GM18502 (cell line): ENCODE measurements at regions not wholly inside any gene's neighbourhood (a gene's known extent, or its start where the extent isn't known, plus 50 kb on each side); places are given as distances from the start of the nearest gene placed in this dataset.
A peak's percentile ranks its signal among the peaks of the same experiment; 100 is the strongest.
"Not testable (repeated sequence)": the region's sequence is repeated elsewhere in the genome, so short reads cannot be mapped to it uniquely, and the experiment has no call there.

ENCODE experiments used
- ATAC-seq: cut with Tn5 transposase; IDR thresholded peaks from one replicate; pipeline ENCODE4 v1.9.1; 2021; ENCODE audit warnings: mild to moderate bottlenecking; ENCODE audit not compliant: unreplicated experiment, poor library complexity

DNA sequence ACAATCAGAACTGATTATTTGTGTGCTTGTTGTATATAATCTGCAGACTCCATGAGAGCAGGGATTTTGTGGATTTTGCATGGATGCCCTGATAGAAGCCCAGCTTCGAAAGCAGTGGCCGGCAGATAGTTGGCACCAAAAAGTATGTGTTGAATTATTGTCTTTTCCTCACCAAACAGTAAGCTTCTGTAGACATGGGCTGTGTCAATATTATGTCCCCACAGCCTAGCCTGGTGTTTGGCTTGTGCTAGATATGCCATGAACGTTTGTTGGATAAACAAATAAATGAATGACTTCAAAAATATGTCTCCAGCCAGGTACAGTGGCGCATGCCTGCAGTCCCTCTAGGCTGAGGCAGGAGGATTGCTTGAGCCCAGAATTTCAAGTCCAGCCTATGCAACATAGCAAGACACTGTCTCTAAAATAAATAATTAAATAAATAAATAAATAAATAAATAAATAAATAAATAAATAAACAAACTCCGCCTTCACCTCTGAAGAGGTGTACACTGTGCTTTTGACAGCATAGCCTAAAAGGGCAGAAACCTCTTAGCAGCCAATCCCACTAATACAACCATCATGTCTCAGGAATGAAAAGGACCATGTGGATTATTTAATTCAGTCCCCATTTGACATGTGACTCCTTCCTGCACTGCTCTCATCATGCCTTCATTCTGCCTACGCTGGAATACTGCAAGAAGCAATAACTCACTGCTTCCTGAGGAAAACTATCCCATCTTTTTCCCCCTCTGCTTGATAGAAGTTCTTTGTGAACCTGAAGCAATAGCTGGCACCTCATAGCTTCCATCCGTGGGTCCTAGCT lies 335.2 kb downstream of the FBXW7 start:
- no peak for ATAC-seq

GRCh38 chr4:152197211-152197610 lies 338.7 kb downstream of the FBXW7 start:
- no peak for ATAC-seq

DNA sequence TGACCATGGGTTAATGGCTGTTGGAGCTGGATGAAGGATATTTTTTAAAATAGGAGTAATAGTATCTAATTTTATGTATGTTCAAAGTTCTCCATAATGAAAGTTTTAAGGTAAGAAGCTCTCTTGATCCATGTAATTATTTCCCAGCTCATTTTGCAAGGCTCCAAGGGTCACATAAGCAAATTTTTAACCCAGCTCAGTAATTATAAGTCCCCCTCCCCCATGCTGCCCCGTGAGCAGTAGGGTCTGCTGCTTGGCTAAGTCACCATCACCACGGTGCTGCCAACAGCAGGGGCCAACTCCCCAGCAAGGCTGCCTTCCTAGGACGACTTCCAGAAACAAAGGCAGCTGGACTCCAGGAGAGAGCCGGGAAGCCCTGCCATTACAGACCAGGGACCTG lies 340.0 kb downstream of the FBXW7 start:
- no peak for ATAC-seq

GRCh38 chr4:152193059-152193458 lies 342.8 kb downstream of the FBXW7 start:
- no peak for ATAC-seq

GRCh38 chr4:152190907-152191306 lies 345.0 kb downstream of the FBXW7 start:
- no peak for ATAC-seq

DNA sequence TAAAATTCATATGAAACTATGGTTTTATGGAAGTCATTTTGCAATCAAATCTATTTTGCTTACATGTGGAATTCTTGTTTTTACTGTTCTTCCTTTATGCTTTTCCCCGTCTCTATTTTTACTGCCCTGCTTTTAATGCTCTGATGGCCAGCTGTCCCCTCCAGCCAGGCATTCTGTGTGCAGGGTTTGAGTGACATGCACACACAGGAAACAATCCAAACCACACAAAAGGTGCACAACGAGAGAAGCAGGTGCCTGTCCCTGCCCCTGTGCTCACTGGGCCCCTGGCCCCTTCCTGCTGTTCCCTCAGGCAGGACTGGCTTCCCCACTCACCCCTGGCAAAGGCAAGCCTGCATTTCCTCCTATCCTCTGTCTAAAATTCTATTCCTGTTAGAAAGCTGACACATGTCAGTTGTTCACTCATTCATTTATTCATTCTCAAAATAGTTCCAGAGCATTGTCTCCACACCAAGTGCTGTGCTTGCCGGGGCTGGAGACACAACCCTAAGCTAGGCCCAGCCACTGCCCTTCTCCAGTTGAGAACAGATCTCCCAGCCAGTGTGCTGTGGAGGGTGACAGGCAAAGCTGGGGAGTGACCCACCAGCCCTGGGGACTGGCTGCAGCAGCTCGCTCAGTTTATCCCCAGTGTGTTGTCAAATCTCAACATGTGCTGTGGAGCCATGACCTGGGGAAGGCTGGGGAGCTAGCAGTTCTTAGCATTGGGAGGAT lies 346.3 kb downstream of the FBXW7 start:
- ATAC-seq, result peak; percentile 83

DNA sequence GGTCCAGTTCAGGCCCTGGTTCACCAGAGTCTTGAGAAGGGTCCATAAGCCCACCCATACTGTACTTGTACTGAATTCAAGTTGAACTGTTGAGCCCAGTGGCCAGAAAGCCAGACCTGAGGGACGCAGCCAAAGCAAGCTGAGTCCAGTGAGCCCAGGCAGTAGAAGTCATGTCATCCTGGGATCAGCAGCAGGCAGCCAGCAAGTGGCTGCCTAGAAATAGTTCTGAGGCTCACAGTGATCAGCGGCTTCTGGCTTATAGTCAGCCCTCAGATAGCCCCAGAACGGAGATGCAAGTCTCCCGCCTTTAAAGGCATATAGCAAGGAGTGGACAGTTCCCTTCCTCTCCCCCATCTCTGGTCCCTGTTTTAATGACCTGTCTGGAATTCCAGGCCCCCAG lies 347.1 kb downstream of the FBXW7 start:
- ATAC-seq, result peak; percentile 7

DNA sequence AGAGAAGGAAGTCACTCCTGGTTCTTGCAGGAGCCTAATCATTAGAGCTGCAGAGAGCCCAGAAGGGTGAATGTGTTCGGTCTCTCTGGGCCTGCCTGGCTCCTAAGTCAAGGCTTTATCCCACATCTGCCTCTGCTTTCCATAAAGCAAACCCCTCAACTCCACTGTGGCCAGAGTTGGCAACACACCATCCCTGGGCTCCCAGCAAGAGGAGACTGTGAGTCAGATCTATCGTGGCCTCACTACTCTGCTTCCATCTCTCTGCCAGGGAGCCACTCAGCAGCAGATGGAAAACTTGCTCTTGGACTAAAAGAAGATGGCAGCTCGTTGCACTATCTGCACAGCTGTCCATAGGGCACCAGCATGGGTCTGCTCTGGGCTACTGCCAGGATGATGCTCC lies 348.2 kb downstream of the FBXW7 start:
- ATAC-seq, result no peak

DNA sequence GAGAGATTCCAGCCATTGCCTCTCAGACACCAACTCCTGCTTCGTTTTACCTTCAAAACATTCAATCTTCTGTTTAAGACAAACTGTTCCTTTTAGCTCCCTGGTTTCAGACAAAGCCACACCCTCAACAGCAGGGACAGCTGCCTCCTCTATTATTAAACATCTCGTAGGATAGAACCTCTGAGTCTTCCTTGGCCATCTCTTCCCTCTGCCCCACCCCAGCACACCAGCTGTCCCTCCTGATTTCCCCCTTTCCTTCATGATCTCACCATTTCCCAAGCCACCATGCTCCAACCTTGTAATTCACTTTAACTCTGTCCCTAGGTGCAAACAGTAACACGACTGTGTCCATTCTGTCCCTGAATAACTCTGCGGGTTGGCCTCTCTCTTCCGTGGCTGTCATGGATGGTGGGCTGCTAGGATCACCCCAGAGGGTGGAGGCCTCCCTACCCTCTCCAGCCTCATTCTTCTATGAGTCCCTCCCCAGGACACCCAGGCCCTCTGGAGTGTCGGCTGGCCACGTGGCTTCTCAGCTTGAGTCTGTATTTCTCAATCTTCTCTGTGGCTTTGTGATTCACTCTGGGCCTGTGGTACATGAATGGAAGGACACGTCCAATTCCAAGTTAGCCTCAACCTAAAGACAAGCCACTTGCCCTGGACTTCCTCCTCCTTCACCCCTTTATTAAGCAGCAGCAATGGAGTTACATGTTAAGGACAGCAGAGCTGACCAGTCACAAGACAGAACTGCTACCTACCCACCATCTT lies 349.9 kb downstream of the FBXW7 start:
- ATAC-seq, result no peak

- no peak for ATAC-seq
Measured at GRCh38 chr4:152181150-152181549, 354.7 kb downstream of the FBXW7 start.

DNA sequence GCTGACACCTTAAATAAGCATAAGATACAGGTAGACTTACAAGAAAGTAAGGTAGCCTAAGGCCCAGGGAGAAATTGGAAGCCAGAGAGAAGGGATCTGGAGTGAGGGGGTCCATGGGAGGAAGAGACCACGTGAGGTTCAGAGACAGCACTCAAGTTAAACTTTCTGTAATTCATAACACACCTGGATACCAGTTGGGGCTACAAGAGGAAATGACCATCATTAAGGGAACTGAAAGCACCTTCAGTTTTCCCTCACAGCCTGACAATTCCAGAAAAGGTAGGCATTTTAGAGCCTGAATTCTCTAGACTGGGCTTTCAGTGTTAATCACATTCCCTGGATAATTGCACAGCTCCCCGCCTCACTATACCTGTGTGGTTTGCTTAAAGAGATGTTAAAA lies 355.5 kb downstream of the FBXW7 start:
- ATAC-seq, result no peak

DNA sequence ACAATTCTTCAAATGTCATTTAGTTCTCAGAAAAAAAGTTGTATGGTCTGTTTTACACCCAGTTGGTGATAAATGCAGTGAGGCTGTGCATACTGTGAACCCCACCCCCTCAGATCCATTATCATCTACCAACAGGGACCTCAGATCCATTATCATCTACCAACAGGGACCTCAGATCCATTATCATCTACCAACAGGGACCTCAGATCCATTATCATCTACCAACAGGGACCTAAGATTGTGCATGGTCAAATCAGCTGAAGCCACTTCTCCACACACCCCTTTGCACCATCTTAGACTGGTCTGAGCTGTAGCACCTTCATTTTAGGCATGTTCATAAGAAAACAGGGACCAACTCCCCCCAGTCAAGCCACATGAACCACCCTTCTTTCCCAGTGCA lies 358.4 kb downstream of the FBXW7 start:
- not testable (repeated sequence) for ATAC-seq

- ATAC-seq, result no peak
Measured at GRCh38 chr4:152176627-152177214, 359.2 kb downstream of the FBXW7 start.

DNA sequence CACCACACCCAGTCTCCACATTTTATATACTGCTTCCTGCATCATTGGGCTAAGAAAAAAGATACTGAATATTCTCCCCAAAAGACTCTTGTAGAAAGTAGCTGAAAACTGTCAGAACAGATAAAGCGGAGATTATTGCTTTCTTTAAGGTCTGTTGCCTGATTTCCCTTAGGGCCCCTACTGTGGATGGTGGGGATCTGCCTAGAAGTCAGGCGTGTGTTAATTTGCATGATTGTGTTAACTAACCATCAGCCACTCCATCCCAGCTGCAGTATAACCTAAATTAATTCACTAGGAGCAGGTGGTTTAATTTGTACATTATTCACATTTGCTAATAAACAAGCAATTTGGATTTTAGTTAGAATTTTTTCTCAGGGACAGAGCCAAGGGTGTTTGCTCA lies 360.3 kb downstream of the FBXW7 start:
- ATAC-seq, result no peak

- no peak for ATAC-seq
Measured at GRCh38 chr4:152172146-152172545, 363.7 kb downstream of the FBXW7 start.

DNA sequence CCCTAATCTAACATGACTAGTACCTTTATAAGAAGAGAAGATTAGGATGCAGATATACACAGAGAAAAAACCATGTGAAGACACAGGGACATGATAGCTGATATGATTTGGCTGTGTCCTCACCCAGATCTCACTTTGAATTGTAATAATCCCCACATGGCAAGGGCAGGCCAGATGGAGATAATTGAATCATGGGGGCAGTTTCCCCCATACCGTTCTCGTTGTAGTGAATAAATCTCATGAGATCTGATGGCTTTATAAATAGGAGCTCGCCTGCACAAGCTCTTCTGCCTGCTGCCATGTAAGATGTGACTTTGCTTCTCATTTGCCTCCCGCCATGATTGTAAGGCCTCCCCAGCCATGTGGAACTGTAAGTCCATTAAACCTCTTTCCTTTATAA lies 364.3 kb downstream of the FBXW7 start:
- no peak for ATAC-seq

GRCh38 chr4:152169683-152170082 lies 366.2 kb downstream of the FBXW7 start:
- no peak for ATAC-seq

DNA sequence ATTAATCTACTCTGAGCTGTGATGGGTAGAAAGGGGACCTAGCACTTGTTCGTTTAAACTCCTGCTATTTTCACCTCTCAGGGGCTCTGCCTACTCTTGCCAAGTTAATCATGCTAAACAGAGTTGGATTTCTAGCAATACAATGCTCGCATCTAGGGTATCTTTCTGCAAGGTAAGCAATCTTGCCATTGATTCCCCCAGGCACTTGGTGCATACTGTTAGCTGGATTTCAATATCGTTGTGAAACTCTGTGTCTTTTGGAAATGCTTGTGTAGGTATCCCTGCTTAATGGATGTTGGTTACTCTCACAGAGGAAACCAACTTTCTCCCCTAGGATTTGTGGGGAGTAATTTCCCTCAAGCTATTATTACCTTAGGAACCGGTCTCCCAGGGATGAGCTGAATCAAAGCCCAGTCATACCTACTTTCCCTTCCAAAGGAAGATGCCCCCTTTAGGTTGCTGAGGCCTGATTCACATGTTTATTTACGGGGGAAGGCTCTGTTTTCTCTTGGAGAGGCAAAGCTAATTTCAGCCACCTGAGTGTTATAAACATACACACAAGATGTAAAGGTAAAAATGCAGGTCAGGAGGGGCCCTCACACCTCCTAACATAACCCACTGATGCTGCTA lies 366.8 kb downstream of the FBXW7 start:
- ATAC-seq, result no peak

GRCh38 chr4:152166567-152166966 lies 369.3 kb downstream of the FBXW7 start:
- ATAC-seq, result no peak

DNA sequence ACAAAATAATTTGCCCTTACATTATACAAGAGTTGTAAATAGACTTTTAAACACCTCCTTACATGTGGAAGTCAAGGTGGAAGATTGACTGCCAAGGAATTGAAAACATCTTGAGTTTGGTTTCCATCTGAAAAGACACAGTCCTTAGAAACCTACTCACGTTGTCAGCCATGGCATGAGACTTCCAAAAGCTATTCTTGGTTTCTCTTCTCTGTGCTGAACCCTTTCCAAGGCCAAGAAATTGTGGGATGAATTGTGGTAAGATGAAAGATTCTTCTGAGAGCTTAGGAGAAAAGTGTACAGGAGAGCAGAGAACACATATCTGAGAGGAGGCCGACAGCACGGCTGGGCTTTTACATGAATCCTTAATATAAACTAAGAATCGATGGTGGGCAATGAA lies 370.0 kb downstream of the FBXW7 start:
- ATAC-seq, result no peak
